Fibroblast of skin of left quadriceps (primary cell): ENCODE measurements at regions not wholly inside any gene's neighbourhood (a gene's known extent, or its start where the extent isn't known, plus 50 kb on each side); places are given as distances from the start of the nearest gene placed in this dataset.
A peak's percentile ranks its signal among the peaks of the same experiment; 100 is the strongest.
"Not testable (repeated sequence)": the region's sequence is repeated elsewhere in the genome, so short reads cannot be mapped to it uniquely, and the experiment has no call there.

ENCODE experiments used
- DNase-seq, 2 experiments: peaks; one replicate each; pipeline ENCODE4 v3.0.0-alpha.2; 2013; ENCODE audit warnings: low read depth in 2 of 2

- DNase-seq: no peak
Observed at GRCh38 chr6:126807876-126808275, 310.6 kb upstream of the RSPO3 start.

GRCh38 chr6:126811321-126811720, 307.1 kb upstream of the RSPO3 start:
- no peak for DNase-seq

GRCh38 chr6:126812010-126812409, 306.5 kb upstream of the RSPO3 start:
- DNase-seq: no peak

DNA sequence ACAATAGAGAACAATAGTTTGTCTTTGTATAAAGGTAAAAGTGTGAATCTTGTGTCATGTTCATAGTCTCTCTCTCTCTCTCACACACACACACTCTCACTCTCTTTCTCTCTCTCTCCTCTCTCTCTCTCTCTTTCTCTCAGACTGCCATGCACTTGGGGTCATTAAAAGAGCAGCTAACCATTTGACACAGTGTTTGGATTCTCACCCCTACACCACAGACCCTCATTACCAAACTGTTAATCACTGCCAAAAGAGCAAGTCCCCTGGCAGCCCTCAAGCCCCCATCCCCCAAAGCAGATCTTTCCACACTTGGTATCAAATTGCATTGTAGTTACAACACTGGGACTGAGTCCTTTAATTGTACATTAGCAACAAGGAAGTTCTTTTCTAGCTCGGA, 305.8 kb upstream of the RSPO3 start:
- DNase-seq: peak in 1 of 2 experiments; percentile 20

- DNase-seq: no peak
Observed at GRCh38 chr6:126820634-126821033, 297.8 kb upstream of the RSPO3 start.

DNA sequence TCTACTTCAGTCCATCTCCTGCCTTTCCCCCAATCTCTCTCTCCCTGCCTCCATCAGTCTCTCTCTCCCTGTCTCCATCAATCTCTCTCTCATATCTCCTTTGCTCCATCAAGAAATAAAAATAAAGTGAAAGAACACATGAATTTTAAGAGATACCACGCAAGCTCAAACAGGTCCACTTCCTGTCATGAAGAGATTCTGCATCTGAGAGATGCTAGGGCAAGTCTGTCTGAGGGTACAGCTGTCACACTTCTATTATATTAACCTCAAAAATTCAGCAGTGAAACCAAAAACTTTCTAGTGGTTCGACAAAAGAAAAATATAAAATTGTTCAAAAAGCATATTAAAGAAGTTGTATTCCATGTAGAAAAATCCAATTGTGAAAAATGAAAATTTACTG, 296.8 kb upstream of the RSPO3 start:
- DNase-seq: no peak

- DNase-seq: no peak
Observed at GRCh38 chr6:126824226-126824625, 294.2 kb upstream of the RSPO3 start.

DNA sequence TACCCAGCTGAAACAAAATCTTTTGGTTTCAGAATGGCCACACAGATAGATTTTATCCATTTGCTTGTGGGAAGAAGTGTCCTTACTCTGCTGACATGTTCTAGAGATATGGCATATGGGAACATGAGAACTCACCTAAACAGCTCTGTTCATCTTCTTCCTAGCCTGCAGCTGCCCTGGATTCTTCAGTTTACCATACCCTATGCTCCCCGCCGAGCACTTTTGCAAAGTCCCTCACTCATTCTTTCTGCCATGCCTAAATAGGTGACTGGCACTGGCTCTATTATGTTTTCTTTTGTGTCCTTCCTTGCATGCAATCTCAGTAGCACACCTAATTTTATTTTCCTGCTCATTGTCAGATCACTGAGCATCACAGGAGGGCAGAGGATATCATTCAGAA, 293.7 kb upstream of the RSPO3 start:
- DNase-seq: no peak

- peak; percentile 14 to 20 for DNase-seq
Observed at GRCh38 chr6:126826166-126826714, 292.2 kb upstream of the RSPO3 start.

- DNase-seq: no peak
Observed at GRCh38 chr6:126831461-126831860, 287.0 kb upstream of the RSPO3 start.

GRCh38 chr6:126842769-126843168, 275.7 kb upstream of the RSPO3 start:
- DNase-seq: no peak

GRCh38 chr6:126848119-126848518, 270.4 kb upstream of the RSPO3 start:
- DNase-seq: no peak

DNA sequence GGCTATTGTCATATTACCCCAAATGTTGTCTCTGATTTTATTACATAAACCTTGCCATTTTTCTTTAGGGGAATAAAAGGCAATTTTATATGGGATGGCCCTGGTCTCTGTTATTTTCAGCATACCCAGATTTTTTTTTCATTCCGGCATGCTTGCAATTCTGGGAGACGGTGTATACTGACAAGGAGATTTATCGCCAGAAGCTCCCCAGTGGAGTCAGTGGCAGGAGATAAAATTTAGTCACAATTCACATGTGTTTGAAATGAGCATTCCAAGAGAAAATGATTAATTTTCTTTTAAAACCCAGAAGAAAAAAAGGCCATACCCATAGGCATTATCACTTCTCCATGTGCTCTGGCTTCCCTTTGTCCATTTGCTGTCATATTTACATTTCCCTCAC, 250.8 kb upstream of the RSPO3 start:
- no peak for DNase-seq

DNA sequence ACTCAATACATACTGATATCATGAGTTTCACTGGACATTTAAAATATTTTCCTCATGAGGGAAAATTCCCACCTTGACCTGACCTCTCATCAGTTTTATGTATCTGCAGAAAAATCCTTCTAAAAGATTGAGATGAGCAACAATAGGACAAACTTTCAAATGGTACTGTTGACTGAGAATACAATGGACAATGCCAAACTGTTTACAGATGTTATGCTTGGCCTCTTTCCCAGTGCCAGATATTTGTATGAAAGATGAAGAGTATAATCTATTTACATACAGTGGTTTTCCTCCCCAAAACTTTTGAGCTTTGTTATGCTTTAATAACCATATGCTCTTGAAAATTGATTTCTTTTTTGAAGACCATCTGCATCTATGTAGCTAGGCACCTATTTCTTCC, 245.1 kb upstream of the RSPO3 start:
- DNase-seq: no peak

DNA sequence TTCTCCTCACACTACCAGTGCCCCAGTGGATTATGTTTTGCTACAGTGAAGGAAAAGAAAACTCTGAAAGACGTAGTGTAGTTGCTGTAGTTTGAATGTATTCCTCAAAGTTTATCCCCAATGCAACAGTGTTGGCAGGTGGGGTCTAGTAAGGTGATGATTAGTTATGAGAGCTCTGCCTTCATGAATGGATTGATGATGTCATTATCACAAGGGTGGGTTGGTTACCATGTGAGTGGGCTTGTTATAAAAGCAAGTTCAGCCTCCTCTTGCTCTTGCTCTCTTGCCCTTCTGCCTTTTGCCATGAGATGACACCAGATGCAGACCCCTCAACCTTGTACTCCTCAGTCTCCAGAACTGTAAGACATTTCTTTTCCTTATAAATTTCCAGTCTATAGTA, 244.7 kb upstream of the RSPO3 start:
- DNase-seq: no peak

DNA sequence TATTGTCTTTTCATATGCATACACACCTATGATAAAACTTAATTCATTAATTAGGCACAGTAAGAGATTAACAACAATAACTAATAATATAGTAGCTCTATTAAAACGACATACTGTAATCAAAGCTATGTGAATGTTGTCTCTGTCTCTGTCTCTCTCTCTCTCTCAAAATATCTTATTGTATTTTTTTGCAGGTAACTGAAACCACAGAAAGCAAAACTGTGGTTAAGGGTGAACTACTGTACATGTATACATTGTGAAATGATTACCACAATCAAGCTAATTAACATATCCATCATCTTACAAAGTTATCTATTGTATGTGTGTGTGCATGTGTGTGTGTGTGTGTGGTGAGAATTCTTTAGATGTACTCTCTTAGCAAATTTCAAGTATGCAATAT, 242.0 kb upstream of the RSPO3 start:
- DNase-seq: no peak

DNA sequence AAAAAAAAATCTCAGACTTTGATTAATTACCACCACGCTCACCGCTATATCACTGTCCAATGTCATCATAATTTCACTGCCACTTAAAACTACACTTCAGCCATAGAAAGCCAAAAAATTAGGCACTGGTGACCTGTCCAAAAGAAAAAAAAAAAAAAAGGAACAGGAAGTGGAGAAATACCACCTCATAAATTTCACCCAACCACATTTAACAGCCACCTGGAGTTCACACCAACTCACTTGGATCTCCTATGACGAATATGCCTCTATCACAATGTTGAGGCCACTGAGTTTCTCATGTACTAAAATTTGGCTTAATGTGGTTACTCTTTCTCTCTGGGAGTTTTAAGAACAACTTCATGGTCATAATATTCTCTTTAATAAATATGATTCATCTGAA, 237.5 kb upstream of the RSPO3 start:
- DNase-seq: no peak

DNA sequence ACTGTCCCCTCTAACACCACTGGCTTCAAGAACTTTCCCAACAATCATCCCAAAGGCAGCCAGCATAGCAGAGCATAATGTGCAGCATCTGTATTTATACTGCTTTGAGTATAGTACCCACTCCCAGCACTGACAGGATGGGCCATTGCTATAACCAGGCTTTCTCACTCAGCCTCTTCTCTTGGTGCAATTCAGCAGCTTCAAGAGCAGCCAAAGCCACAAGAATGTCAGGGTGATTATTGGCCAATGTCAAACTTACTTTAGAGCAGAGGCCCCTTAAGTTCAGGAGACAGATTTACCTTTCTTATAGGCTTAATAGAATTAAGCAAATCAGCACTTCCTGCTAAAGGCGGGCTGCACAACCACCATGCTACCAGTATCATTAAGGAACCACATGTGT, 232.4 kb upstream of the RSPO3 start:
- no peak for DNase-seq

DNA sequence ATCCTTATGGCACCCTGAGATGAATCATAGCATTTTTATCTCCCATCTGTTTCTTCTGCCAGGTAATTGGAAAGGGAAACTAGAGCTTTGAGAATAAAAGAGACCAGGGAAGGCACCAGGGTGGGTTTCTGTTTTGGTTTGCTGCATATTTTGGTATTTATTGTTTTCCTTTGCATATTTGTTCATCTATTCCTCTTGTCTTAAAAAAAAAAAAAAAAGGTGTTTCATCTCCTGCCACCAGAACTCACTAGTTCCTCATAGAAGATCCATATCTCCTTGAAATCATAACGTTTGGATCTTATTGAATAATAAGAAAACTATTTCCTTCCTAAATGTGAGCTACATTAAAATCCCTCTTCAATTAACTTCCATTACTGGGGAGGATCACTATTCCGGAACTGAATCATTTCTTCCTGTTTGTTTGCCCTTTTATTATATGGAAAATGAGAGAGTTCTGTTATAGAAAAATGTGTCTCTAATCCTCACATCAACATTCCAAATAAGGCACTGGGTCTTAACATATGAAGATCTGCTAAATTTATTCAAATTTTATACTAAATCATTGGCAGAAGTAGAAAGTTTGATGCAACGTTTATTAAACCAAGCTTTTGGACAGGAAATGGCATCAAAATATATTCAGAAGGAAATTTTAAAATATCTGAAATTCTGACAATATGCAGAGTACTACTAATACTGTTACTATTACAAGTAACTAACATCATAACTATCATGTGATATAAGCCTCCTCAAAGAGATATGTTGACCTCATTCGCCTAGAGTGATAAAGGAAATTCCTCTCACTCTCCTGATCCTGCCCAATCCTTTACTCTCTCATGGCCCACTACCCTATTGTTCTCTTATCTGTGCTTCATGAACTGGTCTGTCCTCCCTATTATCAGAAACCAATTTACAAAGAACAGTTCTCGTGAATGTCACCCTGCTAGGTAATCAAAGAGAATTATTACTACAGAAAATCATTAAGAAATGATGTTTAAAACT, 229.4 kb upstream of the RSPO3 start:
- DNase-seq: no peak

DNA sequence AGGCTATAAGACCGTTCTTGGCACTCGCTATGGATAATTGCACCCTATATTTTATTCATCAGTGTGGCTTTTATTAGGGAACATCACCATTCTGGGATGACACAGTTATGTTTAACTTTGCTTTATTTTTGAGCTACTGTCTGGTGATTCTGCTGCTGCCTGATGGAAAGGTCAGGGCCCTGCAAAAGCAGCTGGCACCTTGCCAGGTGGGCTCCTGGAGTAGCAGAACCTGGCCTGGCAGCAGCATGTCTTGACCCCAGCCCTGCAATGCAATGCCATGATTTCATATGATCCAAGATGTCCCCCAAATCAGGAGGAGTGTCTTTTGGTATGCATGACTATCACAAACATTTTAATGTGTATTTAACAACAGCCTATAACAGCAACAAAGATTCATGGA, 228.4 kb upstream of the RSPO3 start:
- no peak for DNase-seq

- DNase-seq: no peak
Observed at GRCh38 chr6:126891158-126891557, 227.3 kb upstream of the RSPO3 start.

DNA sequence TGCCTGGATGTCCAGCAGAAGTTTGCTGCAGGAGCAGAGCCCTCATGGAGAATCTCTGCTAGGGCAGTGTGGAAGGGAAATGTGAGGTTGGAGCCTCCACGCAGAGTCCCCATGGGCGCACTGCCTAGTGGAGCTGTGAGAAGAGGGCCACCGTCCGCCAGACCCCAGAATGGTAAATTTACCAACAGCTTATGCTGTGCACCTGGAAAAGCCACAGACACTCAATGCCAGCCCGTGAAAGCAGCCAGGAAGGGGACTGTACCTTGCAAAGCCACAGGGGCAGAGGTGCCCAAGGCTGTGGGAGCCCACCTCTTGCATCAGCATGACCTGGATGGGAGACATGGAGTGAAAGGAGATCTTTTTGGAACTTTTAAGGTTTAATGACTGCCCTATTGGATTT, 225.6 kb upstream of the RSPO3 start:
- not testable (repeated sequence) for DNase-seq

DNA sequence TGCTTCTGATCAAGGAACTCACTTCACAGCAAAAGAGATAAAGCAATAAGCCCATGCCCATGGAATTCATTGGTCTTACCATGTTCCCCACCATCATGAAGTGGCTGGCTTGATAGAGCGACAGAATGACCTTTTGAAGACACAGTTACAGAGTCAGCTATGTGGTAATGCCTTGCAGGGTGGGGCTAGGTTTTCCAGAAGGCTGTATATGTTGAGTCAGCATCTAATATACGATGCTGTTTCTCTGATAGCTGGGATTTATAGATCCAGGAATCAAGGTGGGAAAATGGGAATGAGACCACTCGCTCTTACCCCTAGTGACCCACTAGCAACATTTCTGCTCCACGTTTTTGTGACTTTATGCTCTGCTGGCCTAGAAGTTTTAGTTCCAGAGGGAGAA, 220.7 kb upstream of the RSPO3 start:
- DNase-seq: no peak
